Esophagus squamous epithelium (tissue), 5 donors: ENCODE measurements at regions not wholly inside any gene's neighbourhood (a gene's known extent, or its start where the extent isn't known, plus 50 kb on each side); places are given as distances from the start of the nearest gene placed in this dataset.

Experiments
- DNase-seq: peaks from one replicate; lab custom pipeline; 2025; lab: John Stamatoyannopoulos, UW
- H3K27ac ChIP-seq, 4 donors: fragments of 200-600 bp; sonication (generic); one replicate each; pipeline ENCODE4 v1.5.1; 2016 to 2019; ENCODE audit warnings: mild to moderate bottlenecking in 1 of 4
- H3K27me3 ChIP-seq, 4 donors: fragments of 200-600 bp; sonication (generic); 1 replicate in 3 of 4; 2 replicates in 1 of 4; pipeline versions ENCODE4 v1.5.1 to v1.6.0; 2017 to 2021; ENCODE audit warnings: antibody characterized with exemption in 1 of 4
- H3K36me3 ChIP-seq, 3 donors: fragments of 200-600 bp; sonication (generic); one replicate each; pipeline ENCODE4 v1.5.1; 2016 to 2019
- H3K4me1 ChIP-seq, 3 donors: fragments of 200-600 bp; sonication (generic); one replicate each; pipeline ENCODE4 v1.5.1; 2017 to 2019
- H3K4me3 ChIP-seq, 4 donors: fragments of 200-600 bp; sonication (generic); 1 replicate in 3 of 4; 2 replicates in 1 of 4; pipeline ENCODE4 v1.5.1; 2016 to 2019; ENCODE audit warnings: mild to moderate bottlenecking in 2 of 4, moderate library complexity in 1 of 4
- H3K9me3 ChIP-seq, 3 donors: fragments of 200-600 bp; sonication (generic); one replicate each; pipeline ENCODE4 v1.5.1; 2016 to 2019
- CTCF ChIP-seq, 6 experiments: fragments of 450-650 bp in 4 of 6; fragments of 200-600 bp in 2 of 6; sonication (generic) in 2 of 6; IDR thresholded peaks; one replicate each; pipeline ENCODE4 v1.5.1; 2016 to 2019; ENCODE audit warnings: antibody characterized with exemption in 6 of 6, mild to moderate bottlenecking in 4 of 6, moderate library complexity in 4 of 6
- POLR2A ChIP-seq, 4 donors: fragments of 450-650 bp; IDR thresholded peaks; one replicate each; pipeline ENCODE4 v1.6.1; 2017; ENCODE audit warnings: antibody characterized with exemption in 4 of 4, mild to moderate bottlenecking in 4 of 4, moderate library complexity in 3 of 4
- WGBS, 2 donors: methylation state at CpG; one replicate each; pipeline ENCODE4 v1.1.5; 2018; 5-methylcytosine and 5-hydroxymethylcytosine counted together
- intact Hi-C: fragments of 100-400 bp; cut with DNase I; formaldehyde crosslinking; loops from one replicate; pipeline ENCODE4 v1.15.0; 2022
- donor health status: DM: yes; HTN: yes; CAD: no.

- TF ChIP-seq POLR2A (IDR thresholded peaks at IDR 0.05) (no peak), CTCF (IDR thresholded peaks at IDR 0.05) (no peak)
- Histone ChIP-seq H3K4me3 (no peak overlapping the region), H3K4me1 (no peaks in the 10 kb centered on the region), H3K9me3 (peaks cover 0 to 1% (median 0%) of the 10 kb centered on the region in 3 donors), H3K27me3 (no peaks in the 10 kb centered on the region), H3K27ac (no peak overlapping the region), H3K36me3 (no peaks in the 10 kb centered on the region)
- WGBS, 2 donors: 80 to 92% methylated on average over 1 of the region's 1 CpG
- intact Hi-C loops: no loop called here
- DNase-seq: no peak
These were observed 97.5 kb upstream of the FSHR start for GRCh38 chr2:49251766-49252165.

DNA sequence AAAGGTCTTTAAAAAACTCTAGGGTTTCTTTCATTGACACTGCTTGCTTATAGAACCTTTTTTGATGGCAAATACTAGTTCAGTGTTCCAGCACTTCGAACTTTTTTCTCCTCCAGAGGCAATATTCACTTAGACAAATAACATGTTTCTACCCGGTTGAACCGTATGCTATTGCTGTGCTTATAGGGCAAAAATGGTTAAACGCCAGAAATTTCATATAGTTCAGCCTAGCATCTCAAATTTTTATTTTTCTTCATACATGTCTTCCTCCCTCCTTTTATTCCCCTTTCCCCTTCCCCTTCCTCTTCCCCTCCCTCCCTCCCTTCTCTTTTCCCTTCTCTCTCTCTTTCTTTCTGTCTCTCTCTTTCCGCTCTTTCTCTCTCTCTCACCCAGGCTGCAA is 96.9 kb upstream of the FSHR start:
- H3K4me3 ChIP-seq: no peak overlapping the region
- TF ChIP-seq CTCF (IDR thresholded peaks at IDR 0.05): no peak
- no peak for TF ChIP-seq POLR2A (IDR thresholded peaks at IDR 0.05)
- no peak for DNase-seq
- no peak overlapping the region for H3K27ac ChIP-seq
- WGBS, 2 donors: 63 to 65% methylated on average over 5 of the region's 5 CpGs
- H3K9me3 ChIP-seq: peaks cover 0 to 3% (median 0%) of the 10 kb centered on the region in 3 donors
- H3K36me3 ChIP-seq: no peaks in the 10 kb centered on the region
- H3K27me3 ChIP-seq: no peaks in the 10 kb centered on the region
- intact Hi-C loops: no loop called here
- H3K4me1 ChIP-seq: no peaks in the 10 kb centered on the region

GRCh38 chr2:49248506-49248905 is 94.2 kb upstream of the FSHR start:
- no peak for DNase-seq
- intact Hi-C loops: no loop called here
- Histone ChIP-seq H3K27me3 (no peaks in the 10 kb centered on the region), H3K4me3 (no peak overlapping the region), H3K4me1 (no peaks in the 10 kb centered on the region), H3K36me3 (no peaks in the 10 kb centered on the region), H3K27ac (no peak overlapping the region), H3K9me3 (peaks cover 0 to 3% (median 0%) of the 10 kb centered on the region in 3 donors)
- WGBS, 2 donors: 67 to 100% methylated on average over 1 of the region's 1 CpG
- TF ChIP-seq POLR2A (IDR thresholded peaks at IDR 0.05) (no peak), CTCF (IDR thresholded peaks at IDR 0.05) (no peak)

DNA sequence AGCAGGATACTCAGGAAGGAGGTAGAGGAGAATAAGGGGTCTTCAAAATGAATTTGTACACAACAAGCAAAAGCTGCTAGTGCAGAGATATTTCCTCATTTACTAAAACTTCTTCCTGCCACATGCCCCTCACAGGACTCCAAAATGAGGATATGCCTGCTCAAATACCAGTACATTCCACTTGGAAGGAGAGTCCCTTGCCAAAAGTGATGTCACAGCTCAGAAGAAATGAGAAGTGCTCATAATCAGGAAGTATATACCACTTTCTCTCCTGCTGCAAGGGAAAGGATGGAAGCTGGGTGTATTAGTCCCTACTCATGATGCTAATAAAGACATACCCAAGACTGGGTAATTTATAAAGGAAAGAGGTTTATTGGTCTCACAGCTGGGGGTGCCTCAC is 87.7 kb upstream of the FSHR start:
- Histone ChIP-seq H3K36me3 (no peaks in the 10 kb centered on the region), H3K4me1 (no peaks in the 10 kb centered on the region), H3K27me3 (no peaks in the 10 kb centered on the region), H3K9me3 (peaks cover 0 to 3% (median 0%) of the 10 kb centered on the region in 3 donors), H3K4me3 (no peak overlapping the region), H3K27ac (no peak overlapping the region)
- intact Hi-C loops: no loop called here
- no peak for DNase-seq
- TF ChIP-seq CTCF (IDR thresholded peaks at IDR 0.05): no peak
- TF ChIP-seq POLR2A (IDR thresholded peaks at IDR 0.05): no peak

DNA sequence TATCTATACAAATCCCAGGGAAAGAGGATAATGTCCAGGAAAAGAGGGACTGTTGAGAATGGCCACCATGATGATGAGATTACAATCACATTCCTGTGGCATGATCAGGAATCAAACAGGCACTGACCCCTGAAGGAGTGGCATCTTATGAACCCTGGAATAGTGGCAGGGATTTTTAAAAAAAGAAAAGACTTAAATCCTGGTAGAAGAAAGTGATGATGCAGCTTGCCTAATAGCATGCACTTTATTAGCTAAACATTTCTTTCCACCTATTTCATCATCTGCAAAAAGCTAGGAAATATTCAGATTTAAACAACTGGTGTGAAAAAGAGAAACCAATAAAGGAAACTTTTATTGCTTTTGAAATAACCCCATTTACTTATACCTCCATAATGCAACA is 87.2 kb upstream of the FSHR start:
- intact Hi-C loops: no loop called here
- no peaks in the 10 kb centered on the region for H3K27me3 ChIP-seq
- no peaks in the 10 kb centered on the region for H3K9me3 ChIP-seq
- H3K4me3 ChIP-seq: no peak overlapping the region
- H3K36me3 ChIP-seq: no peaks in the 10 kb centered on the region
- no peak overlapping the region for H3K27ac ChIP-seq
- TF ChIP-seq CTCF (IDR thresholded peaks at IDR 0.05) (no peak), POLR2A (IDR thresholded peaks at IDR 0.05) (no peak)
- no peak for DNase-seq
- H3K4me1 ChIP-seq: no peaks in the 10 kb centered on the region
